ENCODE measurements at regions not wholly inside any gene's neighbourhood (a gene's known extent, or its start where the extent isn't known, plus 50 kb on each side); places are given as distances from the start of the nearest gene placed in this dataset.

GRCh38 chr5:74164725-74165235 lies 475.7 kb downstream of the ENC1 start:
- no peak overlapping the region for H4K5ac ChIP-seq (ENCODE audit: insufficient read length, low read depth, low read length)
- H3K36me3 ChIP-seq (ENCODE audit: control insufficient read depth in 2 of 4, insufficient read depth in 4 of 4, low read length in 3 of 4): no peaks in the 10 kb centered on the region
- ChIA-PET CTCF (ENCODE audit: partially characterized antibody) (interaction anchor here (0.8 to 0.9 kb wide), 2 partner anchors 28 to 74 kb away, joined by 3 read pairs; no protein-coding TSS in a partner anchor), POLR2A (ENCODE audit: partially characterized antibody) (no interaction called here)
- no peaks in the 10 kb centered on the region for H4K20me1 ChIP-seq (replicated peaks in 1 of 2; ENCODE audit: control insufficient read depth in 1 of 2, insufficient read depth in 2 of 2, low read length in 2 of 2)
- H3K79me2 ChIP-seq (ENCODE audit: control insufficient read depth in 1 of 2, insufficient read depth in 2 of 2, low read length in 2 of 2): no peaks in the 10 kb centered on the region
- H3K27ac ChIP-seq (ENCODE audit: low read depth, low read length): no peak overlapping the region
- H3K79me1 ChIP-seq (ENCODE audit: low read depth, low read length): no peaks in the 10 kb centered on the region
- H3K4me1 ChIP-seq (replicated peaks in 1 of 4; ENCODE audit: control insufficient read depth in 3 of 4, insufficient read depth in 4 of 4, low read length in 3 of 4): no peaks in the 10 kb centered on the region
- no peak overlapping the region for H2BK5ac ChIP-seq (ENCODE audit: low read depth, low read length)
- H3K56ac ChIP-seq (replicated peaks; ENCODE audit: insufficient read length, low read depth, low read length): no peak overlapping the region
- H3K18ac ChIP-seq (ENCODE audit: extremely low read depth, low read length): no peak overlapping the region
- no peak overlapping the region for H2AK5ac ChIP-seq (ENCODE audit: low read depth, low read length)
- no peak overlapping the region for H2BK12ac ChIP-seq (ENCODE audit: low read depth, low read length)
- H2BK15ac ChIP-seq (ENCODE audit: low read length): no peak overlapping the region
- H3K4me2 ChIP-seq (ENCODE audit: insufficient read depth in 1 of 2, low read depth in 2 of 2, low read length in 2 of 2): no peak overlapping the region
- no peak overlapping the region for H3K14ac ChIP-seq (ENCODE audit: insufficient read length)
- 88% methylated on average over 3 of the region's 3 CpGs; no CpG with 5 or more reads in 1 of the 2 experiments for WGBS, 2 experiments (ENCODE audit: extremely low coverage in 1 of 2, insufficient coverage in 1 of 2, insufficient read length in 1 of 2, insufficient replicate concordance in 2 of 2, low coverage in 1 of 2, low lambda C conversion rate in 2 of 2, missing lambda C conversion rate in 1 of 2)
- no peak overlapping the region for H2BK20ac ChIP-seq (ENCODE audit: low read length)
- no peak overlapping the region for H3K9ac ChIP-seq (replicated peaks in 1 of 4; ENCODE audit: extremely low read depth in 1 of 4, low read depth in 3 of 4, low read length in 3 of 4)
- no peaks in the 10 kb centered on the region for H3K9me3 ChIP-seq (ENCODE audit: insufficient read depth in 2 of 2, low read depth in 1 of 2, low read length in 1 of 2)
- no peak overlapping the region for H4K8ac ChIP-seq (ENCODE audit: extremely low read depth, insufficient read depth, low read length)
- H3K4ac ChIP-seq (replicated peaks; ENCODE audit: insufficient read length, low read depth, low read length): no peak overlapping the region
- H2AFZ ChIP-seq (ENCODE audit: low read length): no peak overlapping the region
- H3K4me3 ChIP-seq (ENCODE audit: extremely low read depth in 1 of 4, insufficient read depth in 2 of 4, low read depth in 3 of 4, low read length in 4 of 4): no peak overlapping the region
- FAIRE-seq: no peak
- H3K23me2 ChIP-seq (ENCODE audit: low read depth, low read length): no peaks in the 10 kb centered on the region
- H3K23ac ChIP-seq (ENCODE audit: insufficient read length): no peak overlapping the region
- H4K91ac ChIP-seq (replicated peaks; ENCODE audit: insufficient read length, low read length): no peak overlapping the region
- TF ChIP-seq SIX5 (IDR thresholded peaks at IDR 0.05; ENCODE audit: low read depth, low read length): no peak
- TF ChIP-seq MAX (IDR thresholded peaks at IDR 0.05): no peak
- no peak for TF ChIP-seq CREB1 (IDR thresholded peaks at IDR 0.05)
- TF ChIP-seq SIN3A (conservative IDR thresholded peaks at IDR 0.05 in 1 of 2, IDR thresholded peaks at IDR 0.05 in 1 of 2; ENCODE audit: low read depth in 1 of 2, low read length in 2 of 2): no peak
- TF ChIP-seq SIRT6 (IDR thresholded peaks at IDR 0.05; ENCODE audit: low read length): no peak
- no peak for TF ChIP-seq SP1 (IDR thresholded peaks at IDR 0.05; ENCODE audit: low read depth, low read length)
- TF ChIP-seq SUZ12 (IDR thresholded peaks at IDR 0.05; ENCODE audit: low read length): no peak
- TF ChIP-seq BCL11A (IDR thresholded peaks at IDR 0.05; ENCODE audit: low read depth in 2 of 2, low read length in 2 of 2): no peak
- no peak for TF ChIP-seq JUN (IDR thresholded peaks at IDR 0.05; ENCODE audit: low read depth, low read length)
- H3K27me3 ChIP-seq (replicated peaks in 1 of 4; ENCODE audit: control insufficient read depth in 3 of 4, extremely low read depth in 1 of 4, insufficient read depth in 3 of 4, low read length in 3 of 4): no peaks in the 10 kb centered on the region
- no peak for DNase-seq (ENCODE audit: low read depth in 1 of 2, low spot score in 2 of 2)
- no peak overlapping the region for H2BK120ac ChIP-seq (replicated peaks; ENCODE audit: low read depth, low read length)
